Peyer's patch (tissue), 4 donors: ENCODE measurements at regions not wholly inside any gene's neighbourhood (a gene's known extent, or its start where the extent isn't known, plus 50 kb on each side); places are given as distances from the start of the nearest gene placed in this dataset.
A peak's percentile ranks its signal among the peaks of the same experiment; 100 is the strongest.

Experiments used
- DNase-seq, 3 donors: peaks; one replicate each; pipeline ENCODE4 v3.0.0-alpha.2; 2017 to 2019
- H3K27ac ChIP-seq, 4 donors: fragments of 200-600 bp; sonication (generic); one replicate each; pipeline ENCODE4 v1.5.1; 2016 to 2019
- H3K27me3 ChIP-seq, 2 donors: fragments of 200-600 bp; sonication (generic); one replicate each; pipeline ENCODE4 v1.5.1; 2019
- H3K36me3 ChIP-seq, 3 donors: fragments of 200-600 bp; sonication (generic); one replicate each; pipeline ENCODE4 v1.5.1; 2016 to 2019
- H3K4me1 ChIP-seq, 4 donors: fragments of 200-600 bp; sonication (generic); one replicate each; pipeline ENCODE4 v1.5.1; 2016 to 2019
- H3K4me3 ChIP-seq, 4 donors: fragments of 200-600 bp; sonication (generic); 1 replicate in 3 of 4; 2 replicates in 1 of 4; pipeline ENCODE4 v1.5.1; 2016 to 2019; ENCODE audit warnings: mild to moderate bottlenecking in 1 of 4
- H3K9me3 ChIP-seq, 4 donors: fragments of 200-600 bp; sonication (generic); one replicate each; pipeline ENCODE4 v1.5.1; 2016 to 2019; ENCODE audit warnings: mild to moderate bottlenecking in 1 of 4
- POLR2A ChIP-seq, 2 donors: fragments of 450-650 bp; IDR thresholded peaks; one replicate each; pipeline ENCODE4 v1.5.1; 2017; ENCODE audit warnings: antibody characterized with exemption in 2 of 2, mild to moderate bottlenecking in 2 of 2, moderate library complexity in 2 of 2
- TF ChIP-seq, protein P1 (sequence below), 6 experiments: fragments of 450-650 bp in 4 of 6; fragments of 200-600 bp in 2 of 6; sonication (generic) in 1 of 6; IDR thresholded peaks; one replicate each; pipeline ENCODE4 v1.5.1; 2017 to 2019; ENCODE audit warnings: antibody characterized with exemption in 6 of 6, mild to moderate bottlenecking in 3 of 6, moderate library complexity in 1 of 6

DNA sequence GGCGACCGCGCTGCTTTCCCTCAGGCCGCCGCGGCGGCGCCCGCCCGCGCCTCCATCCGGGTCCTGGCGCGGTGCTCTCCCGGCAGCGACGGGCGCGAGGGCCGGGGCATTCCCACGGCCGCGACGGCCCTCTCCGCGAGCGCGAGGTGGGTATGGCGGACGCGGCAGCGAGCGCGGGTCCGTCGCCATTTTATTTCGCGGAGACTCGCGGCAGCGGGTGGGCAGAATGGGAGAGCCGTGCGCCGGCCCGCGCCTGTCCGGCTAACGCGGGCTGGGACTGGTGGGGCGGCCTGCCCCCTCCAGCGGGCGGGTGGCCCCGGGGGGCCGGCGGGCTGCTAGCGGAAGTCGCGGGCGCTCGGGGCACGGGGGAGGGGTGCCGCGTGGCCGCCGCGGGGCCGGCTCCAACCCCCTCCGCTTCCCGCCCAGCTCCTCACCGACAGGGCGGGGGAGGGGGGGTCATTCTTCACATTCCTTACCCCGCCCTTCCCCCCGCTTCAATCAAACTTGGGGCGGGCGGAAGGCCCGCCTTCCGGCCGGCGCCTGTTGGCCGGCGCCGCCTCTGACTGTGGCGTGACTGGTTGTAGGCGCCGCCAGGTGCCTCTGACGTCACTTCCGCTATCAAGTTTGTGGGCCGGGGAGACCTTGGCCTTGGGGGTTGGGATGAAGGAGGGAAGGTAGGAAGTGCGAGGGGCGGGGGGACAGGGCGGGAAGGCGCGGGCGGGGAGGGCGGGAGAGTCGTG lies 82.1 kb downstream of the PTPDC1 start:
- TF ChIP-seq POLR2A (IDR thresholded peaks at IDR 0.05): peak in 1 of 2 donors; percentile 96
- TF ChIP-seq, protein P1, sequence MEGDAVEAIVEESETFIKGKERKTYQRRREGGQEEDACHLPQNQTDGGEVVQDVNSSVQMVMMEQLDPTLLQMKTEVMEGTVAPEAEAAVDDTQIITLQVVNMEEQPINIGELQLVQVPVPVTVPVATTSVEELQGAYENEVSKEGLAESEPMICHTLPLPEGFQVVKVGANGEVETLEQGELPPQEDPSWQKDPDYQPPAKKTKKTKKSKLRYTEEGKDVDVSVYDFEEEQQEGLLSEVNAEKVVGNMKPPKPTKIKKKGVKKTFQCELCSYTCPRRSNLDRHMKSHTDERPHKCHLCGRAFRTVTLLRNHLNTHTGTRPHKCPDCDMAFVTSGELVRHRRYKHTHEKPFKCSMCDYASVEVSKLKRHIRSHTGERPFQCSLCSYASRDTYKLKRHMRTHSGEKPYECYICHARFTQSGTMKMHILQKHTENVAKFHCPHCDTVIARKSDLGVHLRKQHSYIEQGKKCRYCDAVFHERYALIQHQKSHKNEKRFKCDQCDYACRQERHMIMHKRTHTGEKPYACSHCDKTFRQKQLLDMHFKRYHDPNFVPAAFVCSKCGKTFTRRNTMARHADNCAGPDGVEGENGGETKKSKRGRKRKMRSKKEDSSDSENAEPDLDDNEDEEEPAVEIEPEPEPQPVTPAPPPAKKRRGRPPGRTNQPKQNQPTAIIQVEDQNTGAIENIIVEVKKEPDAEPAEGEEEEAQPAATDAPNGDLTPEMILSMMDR (IDR thresholded peaks at IDR 0.05): peak in 2 of 6 experiments; percentile 38 to 46
- no peaks in the 10 kb centered on the region for H3K36me3 ChIP-seq
- DNase-seq: peak; percentile 97 to 99 (median 98)
- H3K9me3 ChIP-seq: no peaks in the 10 kb centered on the region
- H3K27ac ChIP-seq: peak overlapping the region; percentile 100
- no peaks in the 10 kb centered on the region for H3K27me3 ChIP-seq
- peak overlapping the region; percentile 96 to 100 (median 98) for H3K4me3 ChIP-seq
- peaks cover 0 to 29% (median 11%) of the 10 kb centered on the region in 4 donors for H3K4me1 ChIP-seq

DNA sequence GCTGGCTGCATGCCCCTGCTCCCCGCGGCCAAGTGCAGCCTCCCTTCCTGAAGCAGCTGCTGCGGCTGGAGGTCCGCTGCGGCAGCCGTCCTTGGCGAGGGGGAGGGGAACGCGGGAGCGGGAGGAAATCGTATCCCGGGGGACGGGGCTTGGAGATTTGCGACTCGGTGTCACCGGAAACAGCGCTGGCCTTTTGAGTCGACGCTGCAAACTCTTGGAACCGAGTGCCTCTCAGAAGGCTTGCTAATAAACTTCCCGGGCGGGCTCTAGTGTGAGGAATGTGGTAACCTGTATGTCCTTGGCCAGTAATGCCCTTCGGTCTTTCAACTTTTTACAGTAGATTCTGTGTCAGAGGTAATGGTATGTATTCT lies 82.7 kb downstream of the PTPDC1 start:
- H3K36me3 ChIP-seq: no peaks in the 10 kb centered on the region
- H3K27me3 ChIP-seq: no peaks in the 10 kb centered on the region
- peak; percentile 39 to 59 for TF ChIP-seq POLR2A (IDR thresholded peaks at IDR 0.05)
- TF ChIP-seq, protein P1 (IDR thresholded peaks at IDR 0.05): peak in 1 of 6 experiments; percentile 19
- H3K4me1 ChIP-seq: peaks cover 0 to 35% (median 11%) of the 10 kb centered on the region in 4 donors
- H3K9me3 ChIP-seq: no peaks in the 10 kb centered on the region
- peak overlapping the region; percentile 96 to 100 (median 98) for H3K4me3 ChIP-seq
- H3K27ac ChIP-seq: peak overlapping the region; percentile 100
- DNase-seq: no peak

DNA sequence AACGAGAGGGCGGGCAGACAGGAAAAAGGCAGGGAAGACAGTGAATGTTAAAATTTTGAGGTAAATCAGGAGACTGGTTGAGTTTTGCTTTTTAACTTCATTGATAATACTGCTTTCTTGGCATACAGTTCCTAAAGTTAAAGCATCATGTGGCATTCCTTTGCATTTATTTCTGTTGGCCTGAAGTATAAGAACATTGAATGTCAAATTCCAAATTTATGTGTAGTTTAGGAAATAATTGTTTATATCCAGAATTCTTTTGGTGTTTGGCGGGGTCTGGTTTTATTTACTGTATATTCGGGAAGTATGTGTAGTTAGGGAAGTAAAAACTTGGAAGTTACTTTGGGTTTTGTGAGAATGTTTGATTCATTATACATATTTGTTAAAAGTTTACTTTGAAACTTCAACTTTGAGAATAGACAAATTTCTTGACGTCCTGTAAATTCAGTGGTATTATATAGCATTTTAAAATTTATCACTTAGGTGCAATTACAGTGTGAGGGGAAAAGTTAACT lies 83.2 kb downstream of the PTPDC1 start:
- Histone ChIP-seq H3K4me1 (peaks cover 0 to 40% (median 11%) of the 10 kb centered on the region in 4 donors), H3K4me3 (peak overlapping the region; percentile 96 to 100 (median 98)), H3K27me3 (no peaks in the 10 kb centered on the region), H3K9me3 (no peaks in the 10 kb centered on the region), H3K36me3 (no peaks in the 10 kb centered on the region), H3K27ac (peak overlapping the region; percentile 100)
- no peak for DNase-seq
- TF ChIP-seq, protein P1 (IDR thresholded peaks at IDR 0.05): no peak
- TF ChIP-seq POLR2A (IDR thresholded peaks at IDR 0.05): peak in 1 of 2 donors; percentile 1

DNA sequence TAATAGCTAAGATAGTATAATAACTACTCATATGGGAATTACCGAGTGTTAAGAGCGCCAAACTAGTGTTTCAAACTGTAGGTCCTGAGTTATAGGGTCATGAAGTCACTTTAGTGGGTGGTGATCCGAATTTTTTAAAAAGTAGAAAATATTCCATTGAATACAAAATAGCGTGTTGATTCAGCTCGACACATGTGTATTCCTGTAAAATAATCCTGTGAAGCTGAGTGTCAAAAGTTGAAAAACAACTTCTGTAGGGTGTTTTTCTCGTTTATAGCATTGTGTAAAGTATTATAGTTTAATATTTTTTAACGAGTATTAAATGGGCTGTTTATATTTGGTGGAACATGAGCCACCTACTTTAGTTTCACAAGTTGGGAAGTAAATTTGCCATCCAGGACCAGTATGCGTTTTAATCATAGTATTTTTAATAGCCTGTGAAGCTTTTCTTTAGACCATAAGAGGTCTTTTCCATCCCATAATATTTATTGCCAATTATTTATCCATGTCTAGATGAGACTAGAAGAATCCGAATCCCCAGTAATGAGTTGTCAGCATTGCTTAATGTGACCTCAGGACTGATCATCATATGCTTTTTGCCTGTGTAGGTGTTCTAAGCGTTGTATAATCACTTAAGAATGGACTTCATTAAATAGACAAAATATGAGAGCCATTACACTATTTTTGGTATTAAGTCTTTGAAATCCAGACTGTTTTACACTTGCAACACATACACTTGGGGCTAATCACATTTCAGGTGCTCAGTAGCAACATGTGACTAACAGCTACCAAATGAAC lies 84.1 kb downstream of the PTPDC1 start:
- H3K9me3 ChIP-seq: no peaks in the 10 kb centered on the region

DNA sequence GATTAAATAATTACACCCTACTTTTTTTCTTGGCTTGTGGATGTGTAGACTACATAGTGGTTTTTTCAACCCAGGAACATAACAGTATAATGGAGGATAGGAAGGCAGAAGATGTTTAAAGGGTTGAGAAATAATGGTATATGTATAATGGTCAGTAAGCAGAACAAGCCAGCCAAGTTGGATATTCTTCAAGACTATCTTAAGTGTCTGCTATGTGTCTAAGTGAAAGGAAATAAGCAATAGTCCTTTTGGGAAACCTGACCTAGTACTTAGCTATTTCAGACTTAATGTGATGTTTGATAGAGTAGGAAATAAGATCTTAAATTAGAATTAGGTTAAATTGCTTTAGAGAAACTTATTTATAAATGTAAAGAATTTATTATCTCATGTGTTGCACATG lies 85.7 kb downstream of the PTPDC1 start:
- Histone ChIP-seq H3K4me1 (peaks cover 0 to 63% (median 19%) of the 10 kb centered on the region in 4 donors), H3K36me3 (no peaks in the 10 kb centered on the region), H3K27ac (peak overlapping the region in 1 of 4 donors; percentile 2), H3K27me3 (no peaks in the 10 kb centered on the region), H3K9me3 (no peaks in the 10 kb centered on the region), H3K4me3 (peak overlapping the region in 1 of 4 donors; percentile 97)
- DNase-seq: no peak
- TF ChIP-seq, protein P1 (IDR thresholded peaks at IDR 0.05): no peak
- TF ChIP-seq POLR2A (IDR thresholded peaks at IDR 0.05): no peak

More for the DNA sequence above, 84.1 kb downstream of the PTPDC1 start:
- TF ChIP-seq POLR2A (IDR thresholded peaks at IDR 0.05): no peak
- TF ChIP-seq, protein P1 (IDR thresholded peaks at IDR 0.05): no peak
- Histone ChIP-seq H3K36me3 (no peaks in the 10 kb centered on the region), H3K4me1 (peaks cover 0 to 47% (median 13%) of the 10 kb centered on the region in 4 donors), H3K27ac (peak overlapping the region in 3 of 4 donors; percentile 100), H3K4me3 (peak overlapping the region in 2 of 4 donors; percentile 97 to 100), H3K27me3 (no peaks in the 10 kb centered on the region)
- DNase-seq: no peak
